ENCODE measurements at regions not wholly inside any gene's neighbourhood (a gene's known extent, or its start where the extent isn't known, plus 50 kb on each side); places are given as distances from the start of the nearest gene placed in this dataset.

- ChIA-PET CTCF (no interaction called here), POLR2A (no interaction called here)
- no peak overlapping the region for H3K27ac ChIP-seq (ENCODE audit: low read length)
- Mint-ChIP-seq H3K4me1 (no peaks in the 10 kb centered on the region), H3K27ac (no peak overlapping the region), H3K36me3 (no peaks in the 10 kb centered on the region), H3K9me3 (no peaks in the 10 kb centered on the region), H3K27me3 (peaks cover 0 to 8% of the 10 kb centered on the region in 2 donors), H3K4me3 (no peak overlapping the region)
- H3K4me1 ChIP-seq (ENCODE audit: control insufficient read depth in 1 of 2, extremely low read depth in 1 of 2, insufficient read depth in 2 of 2, low read length in 2 of 2): no peaks in the 10 kb centered on the region
- 90% methylated on average over 2 of the region's 4 CpGs for WGBS (ENCODE audit: insufficient coverage)
- no peaks in the 10 kb centered on the region for H3K27me3 ChIP-seq (replicated peaks in 1 of 2; ENCODE audit: control insufficient read depth in 2 of 2, extremely low read depth in 1 of 2, insufficient read depth in 2 of 2, low read length in 1 of 2)
- DNase-seq (no peak), ATAC-seq (replicated peaks in 1 of 4) (no peak)
- no peaks in the 10 kb centered on the region for H3K36me3 ChIP-seq (ENCODE audit: control insufficient read depth in 2 of 2, extremely low read depth in 1 of 2, insufficient read depth in 1 of 2, low read length in 1 of 2)
- no peak overlapping the region for H3K4me3 ChIP-seq (ENCODE audit: control insufficient read depth in 1 of 2, extremely low read depth in 1 of 2, low read length in 1 of 2)
- H3K9me3 ChIP-seq: no peaks in the 10 kb centered on the region
These were observed 132.2 kb downstream of the EFNB2 start for GRCh38 chr13:106403280-106403679.

DNA sequence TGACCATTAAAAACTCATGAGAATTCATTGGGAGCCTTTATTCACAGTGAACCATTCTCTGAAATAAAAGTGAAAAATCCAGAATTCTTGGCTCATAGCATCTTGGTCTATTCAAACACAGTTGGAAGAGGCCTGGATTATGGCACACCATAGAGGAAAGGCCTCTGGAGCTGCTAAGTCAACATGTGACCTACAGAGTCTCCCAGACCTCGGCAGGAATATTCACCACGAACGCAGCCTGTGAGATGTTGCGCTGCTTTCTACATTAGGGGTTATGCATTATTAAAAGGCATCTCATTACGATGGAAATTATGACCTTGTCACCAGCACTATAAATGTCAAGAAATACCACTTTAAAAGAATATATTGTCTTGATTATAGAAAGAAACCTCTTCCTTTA, 132.6 kb downstream of the EFNB2 start:
- ATAC-seq (replicated peaks in 1 of 4): no peak
- Mint-ChIP-seq H3K36me3 (no peaks in the 10 kb centered on the region), H3K4me1 (no peaks in the 10 kb centered on the region), H3K4me3 (no peak overlapping the region), H3K27me3 (peaks cover 0 to 10% of the 10 kb centered on the region in 2 donors), H3K9me3 (no peaks in the 10 kb centered on the region), H3K27ac (no peak overlapping the region)
- H3K9me3 ChIP-seq: no peaks in the 10 kb centered on the region
- ChIA-PET CTCF (no interaction called here), POLR2A (no interaction called here)
- no peaks in the 10 kb centered on the region for H3K36me3 ChIP-seq (ENCODE audit: control insufficient read depth in 2 of 2, extremely low read depth in 1 of 2, insufficient read depth in 1 of 2, low read length in 1 of 2)
- no peak overlapping the region for H3K27ac ChIP-seq (ENCODE audit: low read length)
- WGBS (ENCODE audit: insufficient coverage): no CpG with 5 or more reads among the region's 5 CpGs
- no peaks in the 10 kb centered on the region for H3K4me1 ChIP-seq (ENCODE audit: control insufficient read depth in 1 of 2, extremely low read depth in 1 of 2, insufficient read depth in 2 of 2, low read length in 2 of 2)
- no peak overlapping the region for H3K4me3 ChIP-seq (ENCODE audit: control insufficient read depth in 1 of 2, extremely low read depth in 1 of 2, low read length in 1 of 2)
- H3K27me3 ChIP-seq (replicated peaks in 1 of 2; ENCODE audit: control insufficient read depth in 2 of 2, extremely low read depth in 1 of 2, insufficient read depth in 2 of 2, low read length in 1 of 2): no peaks in the 10 kb centered on the region
- no peak for DNase-seq

DNA sequence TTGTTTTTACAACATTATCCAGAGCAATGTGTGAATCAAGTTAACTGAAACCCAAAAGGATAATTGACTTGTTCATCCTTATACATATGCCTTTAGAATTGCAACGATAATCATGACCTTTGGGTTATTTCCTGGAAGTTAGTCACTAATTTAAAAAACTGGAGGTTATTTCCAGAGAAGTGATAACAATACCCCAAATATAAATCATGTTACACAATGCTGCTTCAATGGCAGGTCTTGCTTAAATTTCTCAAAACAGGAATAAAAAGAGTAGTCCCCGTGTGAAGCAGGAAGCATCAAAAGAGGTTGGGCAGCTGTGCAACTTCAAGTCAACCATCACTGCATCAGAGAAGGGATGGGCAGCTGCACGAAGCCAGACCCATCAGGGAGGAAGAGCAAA, 134.4 kb downstream of the EFNB2 start:
- H3K36me3 ChIP-seq (ENCODE audit: control insufficient read depth in 2 of 2, extremely low read depth in 1 of 2, insufficient read depth in 1 of 2, low read length in 1 of 2): no peaks in the 10 kb centered on the region
- Mint-ChIP-seq H3K9me3 (no peaks in the 10 kb centered on the region), H3K27me3 (peaks cover 0 to 15% of the 10 kb centered on the region in 2 donors), H3K27ac (no peak overlapping the region), H3K4me3 (no peak overlapping the region), H3K4me1 (no peaks in the 10 kb centered on the region), H3K36me3 (no peaks in the 10 kb centered on the region)
- DNase-seq (no peak), ATAC-seq (replicated peaks in 1 of 4) (no peak)
- ChIA-PET POLR2A (no interaction called here), CTCF (no interaction called here)
- H3K9me3 ChIP-seq: no peaks in the 10 kb centered on the region
- no peak overlapping the region for H3K27ac ChIP-seq (ENCODE audit: low read length)
- H3K4me3 ChIP-seq (ENCODE audit: control insufficient read depth in 1 of 2, extremely low read depth in 1 of 2, low read length in 1 of 2): no peak overlapping the region
- WGBS (ENCODE audit: insufficient coverage): 49% methylated on average over 2 of the region's 3 CpGs
- H3K4me1 ChIP-seq (ENCODE audit: control insufficient read depth in 1 of 2, extremely low read depth in 1 of 2, insufficient read depth in 2 of 2, low read length in 2 of 2): no peaks in the 10 kb centered on the region
- H3K27me3 ChIP-seq (replicated peaks in 1 of 2; ENCODE audit: control insufficient read depth in 2 of 2, extremely low read depth in 1 of 2, insufficient read depth in 2 of 2, low read length in 1 of 2): peaks cover 0 to 3% of the 10 kb centered on the region in 2 experiments

- Histone ChIP-seq H3K9me3 (no peaks in the 10 kb centered on the region), H3K4me3 (ENCODE audit: control insufficient read depth in 1 of 2, extremely low read depth in 1 of 2, low read length in 1 of 2) (no peak overlapping the region), H3K27ac (ENCODE audit: low read length) (no peak overlapping the region), H3K27me3 (replicated peaks in 1 of 2; ENCODE audit: control insufficient read depth in 2 of 2, extremely low read depth in 1 of 2, insufficient read depth in 2 of 2, low read length in 1 of 2) (peaks cover 0 to 3% of the 10 kb centered on the region in 2 experiments), H3K36me3 (ENCODE audit: control insufficient read depth in 2 of 2, extremely low read depth in 1 of 2, insufficient read depth in 1 of 2, low read length in 1 of 2) (no peaks in the 10 kb centered on the region), H3K4me1 (ENCODE audit: control insufficient read depth in 1 of 2, extremely low read depth in 1 of 2, insufficient read depth in 2 of 2, low read length in 2 of 2) (no peaks in the 10 kb centered on the region)
- Mint-ChIP-seq H3K36me3 (no peaks in the 10 kb centered on the region), H3K4me1 (no peaks in the 10 kb centered on the region), H3K9me3 (no peaks in the 10 kb centered on the region), H3K27ac (no peak overlapping the region), H3K27me3 (peaks cover 0 to 15% of the 10 kb centered on the region in 2 donors), H3K4me3 (no peak overlapping the region)
- 63% methylated on average over 1 of the region's 1 CpG for WGBS (ENCODE audit: insufficient coverage)
- no peak for ATAC-seq (replicated peaks in 1 of 4)
- no peak for DNase-seq
- ChIA-PET CTCF (no interaction called here), POLR2A (interaction anchor here in 1 of 2 donors (0.7 kb wide), 1 partner anchor 443 kb away, joined by 3 read pairs; no protein-coding TSS in a partner anchor)
These were observed 135.2 kb downstream of the EFNB2 start for GRCh38 chr13:106400289-106400688.

GRCh38 chr13:106398289-106398688, 137.2 kb downstream of the EFNB2 start:
- DNase-seq (no peak), ATAC-seq (replicated peaks in 1 of 4) (no peak)
- no peaks in the 10 kb centered on the region for H3K4me1 ChIP-seq (ENCODE audit: control insufficient read depth in 1 of 2, extremely low read depth in 1 of 2, insufficient read depth in 2 of 2, low read length in 2 of 2)
- H3K4me3 Mint-ChIP-seq: no peak overlapping the region
- no peaks in the 10 kb centered on the region for H3K36me3 ChIP-seq (ENCODE audit: control insufficient read depth in 2 of 2, extremely low read depth in 1 of 2, insufficient read depth in 1 of 2, low read length in 1 of 2)
- H3K27ac ChIP-seq (ENCODE audit: low read length): no peak overlapping the region
- H3K4me1 Mint-ChIP-seq: no peaks in the 10 kb centered on the region
- H3K27me3 Mint-ChIP-seq: peaks cover 0 to 15% of the 10 kb centered on the region in 2 donors
- CTCF ChIA-PET: no interaction called here
- H3K4me3 ChIP-seq (ENCODE audit: control insufficient read depth in 1 of 2, extremely low read depth in 1 of 2, low read length in 1 of 2): no peak overlapping the region
- no peaks in the 10 kb centered on the region for H3K36me3 Mint-ChIP-seq
- WGBS (ENCODE audit: insufficient coverage): no CpG with 5 or more reads among the region's 1 CpG
- H3K27me3 ChIP-seq (replicated peaks in 1 of 2; ENCODE audit: control insufficient read depth in 2 of 2, extremely low read depth in 1 of 2, insufficient read depth in 2 of 2, low read length in 1 of 2): peaks cover 0 to 3% of the 10 kb centered on the region in 2 experiments
- H3K9me3 Mint-ChIP-seq: no peaks in the 10 kb centered on the region
- H3K9me3 ChIP-seq: no peaks in the 10 kb centered on the region
- POLR2A ChIA-PET: no interaction called here
- H3K27ac Mint-ChIP-seq: no peak overlapping the region

DNA sequence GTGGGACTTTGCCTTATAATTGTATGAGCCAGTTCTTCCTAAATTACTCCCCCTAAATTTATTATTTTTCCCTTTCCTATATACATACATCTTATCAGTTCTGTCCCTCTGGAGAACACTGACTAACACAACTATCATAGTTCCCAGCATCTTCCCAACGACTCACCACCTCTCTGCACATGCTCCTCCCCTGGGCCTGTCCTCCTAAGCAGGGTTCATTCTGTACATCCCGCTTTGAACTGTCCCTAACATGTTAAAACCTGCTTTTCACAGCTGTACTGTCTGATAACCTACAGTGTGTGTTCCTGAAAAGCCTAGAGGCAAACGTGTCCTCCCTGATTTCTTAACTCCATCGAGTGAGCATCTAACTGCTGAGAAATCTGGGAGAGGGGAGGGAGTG, 141.7 kb downstream of the EFNB2 start:
- Mint-ChIP-seq H3K36me3 (no peaks in the 10 kb centered on the region), H3K27ac (no peak overlapping the region), H3K4me1 (no peaks in the 10 kb centered on the region), H3K27me3 (peaks cover 1 to 8% of the 10 kb centered on the region in 2 donors), H3K4me3 (no peak overlapping the region), H3K9me3 (no peaks in the 10 kb centered on the region)
- no peak overlapping the region for H3K4me3 ChIP-seq (ENCODE audit: control insufficient read depth in 1 of 2, extremely low read depth in 1 of 2, low read length in 1 of 2)
- ChIA-PET POLR2A (no interaction called here), CTCF (no interaction called here)
- H3K36me3 ChIP-seq (ENCODE audit: control insufficient read depth in 2 of 2, extremely low read depth in 1 of 2, insufficient read depth in 1 of 2, low read length in 1 of 2): no peaks in the 10 kb centered on the region
- H3K9me3 ChIP-seq: no peaks in the 10 kb centered on the region
- H3K27me3 ChIP-seq (replicated peaks in 1 of 2; ENCODE audit: control insufficient read depth in 2 of 2, extremely low read depth in 1 of 2, insufficient read depth in 2 of 2, low read length in 1 of 2): peaks cover 0 to 3% of the 10 kb centered on the region in 2 experiments
- no peak for ATAC-seq (replicated peaks in 1 of 4)
- DNase-seq: no peak
- 33% methylated on average over 1 of the region's 4 CpGs for WGBS (ENCODE audit: insufficient coverage)
- H3K4me1 ChIP-seq (ENCODE audit: control insufficient read depth in 1 of 2, extremely low read depth in 1 of 2, insufficient read depth in 2 of 2, low read length in 2 of 2): no peaks in the 10 kb centered on the region
- H3K27ac ChIP-seq (ENCODE audit: low read length): no peak overlapping the region

GRCh38 chr13:106391681-106392080, 143.8 kb downstream of the EFNB2 start:
- Mint-ChIP-seq H3K36me3 (no peaks in the 10 kb centered on the region), H3K4me1 (no peaks in the 10 kb centered on the region), H3K4me3 (no peak overlapping the region), H3K9me3 (no peaks in the 10 kb centered on the region), H3K27me3 (peaks cover 1 to 2% of the 10 kb centered on the region in 2 donors), H3K27ac (no peak overlapping the region)
- H3K9me3 ChIP-seq: no peaks in the 10 kb centered on the region
- 100% methylated on average over 4 of the region's 6 CpGs for WGBS (ENCODE audit: insufficient coverage)
- H3K27me3 ChIP-seq (replicated peaks in 1 of 2; ENCODE audit: control insufficient read depth in 2 of 2, extremely low read depth in 1 of 2, insufficient read depth in 2 of 2, low read length in 1 of 2): no peaks in the 10 kb centered on the region
- no peak overlapping the region for H3K27ac ChIP-seq (ENCODE audit: low read length)
- ChIA-PET CTCF (no interaction called here), POLR2A (no interaction called here)
- DNase-seq (no peak), ATAC-seq (replicated peaks in 1 of 4) (no peak)
- H3K4me1 ChIP-seq (ENCODE audit: control insufficient read depth in 1 of 2, extremely low read depth in 1 of 2, insufficient read depth in 2 of 2, low read length in 2 of 2): no peaks in the 10 kb centered on the region
- no peak overlapping the region for H3K4me3 ChIP-seq (ENCODE audit: control insufficient read depth in 1 of 2, extremely low read depth in 1 of 2, low read length in 1 of 2)
- no peaks in the 10 kb centered on the region for H3K36me3 ChIP-seq (ENCODE audit: control insufficient read depth in 2 of 2, extremely low read depth in 1 of 2, insufficient read depth in 1 of 2, low read length in 1 of 2)
